ENCODE measurements at regions not wholly inside any gene's neighbourhood (a gene's known extent, or its start where the extent isn't known, plus 50 kb on each side); places are given as distances from the start of the nearest gene placed in this dataset.

DNA sequence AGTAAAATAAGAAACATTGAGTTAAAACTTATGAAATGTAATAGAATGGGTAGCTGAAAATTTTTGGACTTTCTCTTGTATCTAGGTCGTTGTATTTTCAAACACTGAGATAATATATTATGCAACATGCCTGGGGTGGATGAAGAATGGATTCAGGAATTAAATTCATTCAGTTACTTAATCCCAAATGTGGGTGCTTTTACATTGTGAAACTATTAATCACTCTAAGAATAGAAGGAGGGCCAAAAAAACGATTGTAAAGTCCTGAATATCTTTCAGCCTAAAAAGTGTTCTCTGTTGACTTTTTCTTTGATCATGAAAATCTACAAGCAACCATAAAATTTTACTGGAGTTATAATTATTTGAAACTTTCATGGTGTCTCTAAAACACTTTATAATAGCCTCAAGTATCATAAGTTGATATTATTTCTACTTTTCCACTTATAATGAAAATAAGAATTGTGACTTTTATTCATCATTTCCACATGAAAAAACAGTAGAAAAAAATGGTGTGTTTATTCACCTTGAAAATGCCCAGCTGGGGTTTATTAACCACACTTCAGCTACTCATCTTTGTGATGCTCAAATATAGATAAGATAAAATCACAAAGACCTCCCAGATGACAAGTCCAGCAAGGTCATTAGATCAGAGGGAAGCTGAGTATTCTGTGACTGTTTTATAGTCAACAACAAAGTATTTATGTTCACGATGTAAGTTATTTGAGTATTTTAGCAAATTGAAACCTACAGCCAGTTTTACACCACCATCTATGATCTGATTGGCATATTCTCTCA lies 619.9 kb upstream of the SOX9 start:
- no peak for TF ChIP-seq HOXA7 (CRISPR knock-in tag; IDR thresholded peaks at IDR 0.05)
- TF ChIP-seq CBX8 (IDR thresholded peaks at IDR 0.05) = no peak
